ENCODE measurements at regions not wholly inside any gene's neighbourhood (a gene's known extent, or its start where the extent isn't known, plus 50 kb on each side); places are given as distances from the start of the nearest gene placed in this dataset.

- no peak for DNase-seq
Observed at GRCh38 chr20:54364919-54365318, 110.5 kb upstream of the DOK5 start.

- DNase-seq, result no peak
Observed at GRCh38 chr20:54366669-54367344, 108.6 kb upstream of the DOK5 start.

DNA sequence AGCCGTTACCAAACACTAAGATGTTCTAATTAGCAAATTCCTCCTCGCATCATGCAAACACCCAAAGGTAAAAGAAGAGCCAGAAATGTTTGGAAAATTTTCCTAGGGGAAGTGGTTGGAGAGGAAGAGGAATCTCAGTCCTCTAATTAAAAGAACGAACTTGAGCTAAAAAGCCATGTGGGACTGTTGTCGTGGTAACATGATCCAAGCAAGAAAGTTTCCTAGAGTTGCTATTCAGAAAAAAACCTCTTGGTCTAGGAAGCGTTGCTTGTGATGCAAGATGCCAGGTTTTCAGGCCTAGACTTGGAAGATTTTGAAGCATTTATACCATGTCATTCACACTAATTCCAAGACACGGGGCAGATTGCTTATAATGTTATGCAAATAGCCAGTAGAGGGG is 106.8 kb upstream of the DOK5 start:
- no peak for DNase-seq

- no peak for DNase-seq
Observed at GRCh38 chr20:54372313-54372712, 103.1 kb upstream of the DOK5 start.

DNA sequence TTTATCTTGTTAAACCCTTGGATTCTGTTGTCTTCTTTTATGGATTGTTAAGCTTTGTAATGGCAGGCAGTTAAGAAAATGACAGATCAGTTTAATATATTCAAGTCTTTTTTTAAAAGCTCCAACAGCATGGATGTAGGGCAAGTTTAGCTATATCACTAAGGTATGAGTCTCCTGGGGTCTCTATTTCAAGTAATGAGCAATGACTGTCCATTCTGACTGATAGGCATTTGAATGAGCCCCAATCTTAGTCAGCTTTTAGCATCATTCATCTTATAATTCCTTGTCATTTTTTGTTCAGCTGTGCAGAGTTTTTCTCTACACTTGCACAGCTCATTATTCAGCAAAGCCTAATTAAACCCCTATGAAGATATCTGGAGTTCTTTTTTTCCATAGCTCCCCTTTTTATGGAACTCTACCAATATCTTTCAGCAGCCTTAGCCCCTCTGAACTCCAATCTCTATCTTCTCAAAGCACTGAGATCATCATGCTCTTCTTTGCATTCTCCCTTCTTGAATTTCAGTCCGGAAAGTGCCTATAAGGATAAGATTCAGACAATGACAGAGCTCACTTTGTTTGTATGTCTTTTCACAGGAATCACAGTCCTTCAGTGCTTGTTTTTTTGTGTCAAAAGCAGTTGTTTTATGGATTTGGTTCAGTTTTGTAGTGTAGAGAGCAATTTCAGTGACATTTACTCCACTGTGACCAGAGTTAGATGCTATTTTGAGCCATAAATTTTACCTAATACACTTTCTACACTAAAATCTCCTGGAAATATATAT is 97.2 kb upstream of the DOK5 start:
- no peak for DNase-seq

DNA sequence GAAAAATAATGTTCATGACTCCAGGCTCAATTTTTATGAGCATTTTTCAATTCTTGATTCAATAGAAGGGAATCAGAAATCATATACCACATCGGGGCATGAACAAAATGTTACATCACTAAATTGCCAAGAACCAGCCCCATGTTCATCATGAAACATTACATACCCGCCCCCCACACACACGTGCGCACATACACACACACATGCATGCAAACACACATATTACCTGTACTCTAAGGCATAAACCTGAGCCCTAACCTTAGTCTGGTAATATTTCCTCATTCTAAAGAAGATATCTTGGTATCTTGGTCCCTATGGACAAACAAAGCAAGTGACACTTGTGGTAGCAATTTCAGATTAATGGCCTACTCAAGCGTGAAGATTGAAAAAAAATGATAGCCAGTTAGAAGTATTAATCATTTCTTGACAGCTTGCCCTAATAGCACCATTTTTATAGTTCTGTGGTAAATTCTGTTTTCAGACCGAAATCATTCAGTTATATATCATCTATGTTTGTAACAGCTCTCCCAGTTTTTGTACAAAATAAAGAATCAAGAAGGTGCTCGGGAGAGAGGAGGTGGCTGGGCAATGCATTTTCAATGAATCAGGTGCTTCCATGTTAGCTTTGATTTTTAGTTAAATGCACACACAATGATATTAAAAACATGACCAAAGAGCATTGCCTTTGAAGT is 95.4 kb upstream of the DOK5 start:
- DNase-seq, result no peak

GRCh38 chr20:54382419-54382818 is 93.0 kb upstream of the DOK5 start:
- DNase-seq, result no peak

GRCh38 chr20:54385746-54386145 is 89.6 kb upstream of the DOK5 start:
- no peak for DNase-seq

DNA sequence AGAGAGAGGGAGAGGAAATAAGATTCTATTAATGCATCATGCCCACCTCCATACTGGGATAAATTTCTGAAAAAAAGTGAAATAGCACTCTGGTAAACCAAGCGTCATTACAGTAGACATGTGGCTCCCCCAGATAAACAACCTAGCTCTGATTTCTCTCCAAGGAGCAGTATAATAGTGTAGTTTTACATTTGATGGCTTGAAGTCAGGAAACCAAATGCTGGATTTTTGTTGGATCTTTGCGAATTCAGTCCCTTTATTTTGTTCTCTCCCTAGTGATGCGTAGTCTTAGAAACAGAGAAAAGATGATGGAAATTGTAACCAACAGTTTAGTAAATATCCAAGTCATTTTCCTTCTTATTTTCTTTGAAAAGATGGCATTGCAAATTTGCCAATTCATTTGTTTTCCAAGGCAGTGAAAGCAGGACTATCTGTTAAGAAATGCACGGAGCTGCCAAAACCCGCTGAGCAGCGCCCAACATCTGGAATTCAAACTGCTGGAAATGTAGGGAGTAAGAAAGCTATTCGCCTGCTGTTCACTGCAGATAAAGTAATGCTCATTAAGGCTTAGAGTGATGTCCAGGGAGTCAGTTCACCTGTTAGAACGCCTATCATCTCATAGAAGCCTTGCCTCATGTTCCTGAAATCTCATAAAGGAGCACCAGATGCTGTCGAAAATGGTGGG is 85.7 kb upstream of the DOK5 start:
- DNase-seq, result no peak

GRCh38 chr20:54397292-54398140 is 77.9 kb upstream of the DOK5 start:
- DNase-seq, result peak; percentile 1

DNA sequence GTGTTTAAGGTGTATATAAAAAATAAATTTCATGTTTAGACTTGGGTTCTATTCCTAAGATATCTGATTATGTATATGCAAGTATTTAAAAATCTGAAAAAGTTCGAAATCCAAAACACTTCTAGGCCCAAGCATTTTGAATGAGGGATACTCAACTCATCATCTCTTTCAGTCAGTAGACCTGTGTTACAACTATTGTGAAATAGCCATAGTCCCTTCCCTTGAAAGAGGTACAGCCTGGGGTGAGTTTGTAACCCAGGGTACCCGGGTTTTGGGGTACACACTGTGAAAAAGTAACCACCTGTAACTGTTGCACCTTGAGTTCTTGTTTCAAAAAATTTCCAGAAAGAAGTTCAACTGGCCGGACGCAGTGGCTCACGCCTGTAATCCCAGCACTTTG is 76.6 kb upstream of the DOK5 start:
- DNase-seq, result no peak

DNA sequence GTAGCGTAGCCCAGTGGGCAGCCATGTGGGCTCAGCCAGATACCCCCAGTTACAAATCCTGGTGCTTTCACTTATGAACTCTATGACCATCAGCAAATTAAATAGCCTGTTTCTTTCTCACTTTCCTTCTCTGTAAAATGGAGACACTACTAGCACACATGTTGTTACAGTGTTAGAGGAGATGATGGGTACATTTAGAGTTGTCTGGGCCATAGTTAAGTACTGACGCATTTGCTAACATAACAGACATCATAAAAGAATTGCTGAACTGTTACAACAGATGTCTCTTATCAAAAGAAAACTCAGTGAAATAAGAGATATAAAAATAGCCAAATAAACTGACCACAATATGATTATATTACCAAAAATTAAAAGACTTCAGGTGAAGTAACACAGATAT is 69.9 kb upstream of the DOK5 start:
- no peak for DNase-seq

DNA sequence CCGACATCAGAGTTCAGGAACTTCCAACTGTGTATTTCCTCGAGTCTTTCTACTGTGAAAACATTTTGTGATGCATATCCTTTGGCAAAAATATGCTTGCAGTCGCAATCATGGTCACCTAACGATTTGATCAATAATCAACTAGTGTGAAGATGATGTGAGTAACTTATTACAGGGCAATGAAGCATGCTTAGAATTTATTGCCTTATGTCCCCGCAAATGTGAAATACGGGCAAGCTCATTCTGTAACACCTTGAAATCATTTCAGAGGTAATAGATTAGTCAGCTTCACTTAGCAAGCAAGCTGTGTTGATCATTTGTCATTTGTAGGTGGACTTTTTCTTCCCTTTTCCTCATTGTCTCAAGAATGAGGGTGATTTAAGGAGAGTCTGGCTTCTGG is 67.9 kb upstream of the DOK5 start:
- no peak for DNase-seq

- no peak for DNase-seq
Observed at GRCh38 chr20:54415967-54416366, 59.4 kb upstream of the DOK5 start.

DNA sequence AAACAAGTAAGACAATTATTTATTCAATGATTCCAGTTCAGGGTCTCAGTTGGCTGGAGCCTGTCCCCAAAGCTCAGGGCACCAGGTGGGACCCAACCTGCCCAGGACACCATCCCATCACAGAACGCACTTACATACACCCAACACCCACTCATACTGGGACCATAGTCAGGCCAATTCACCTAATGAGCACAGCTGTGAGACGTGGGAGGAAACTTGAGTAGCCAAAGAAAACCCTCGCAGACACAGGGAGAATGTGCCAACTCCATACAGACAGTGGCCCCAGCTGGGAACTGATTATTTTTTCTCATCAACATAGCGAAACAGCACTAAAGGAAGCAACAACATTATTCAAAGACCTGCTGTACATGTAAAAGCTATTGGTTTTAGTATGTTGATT is 58.6 kb upstream of the DOK5 start:
- DNase-seq, result no peak

DNA sequence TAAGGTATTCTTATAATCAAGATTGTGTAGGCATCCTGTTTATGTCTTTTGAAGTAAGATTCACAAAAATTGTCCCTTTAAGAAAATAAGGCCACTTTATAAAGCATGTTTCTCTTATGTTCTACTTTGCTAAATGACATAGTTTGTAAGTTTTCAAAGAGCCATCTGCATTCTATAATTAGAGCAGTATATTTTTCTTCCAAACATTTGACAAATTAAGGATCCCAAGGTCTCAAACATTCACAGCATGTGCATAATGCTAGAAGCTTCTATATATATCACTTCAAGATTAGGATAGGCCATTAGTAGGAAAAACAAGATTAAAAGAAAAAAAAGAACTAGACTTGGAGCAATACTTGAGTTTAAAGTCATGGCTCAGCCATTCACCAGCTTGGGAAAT is 55.9 kb upstream of the DOK5 start:
- DNase-seq, result no peak
